GM19372 (cell line): ENCODE measurements at regions not wholly inside any gene's neighbourhood (a gene's known extent, or its start where the extent isn't known, plus 50 kb on each side); places are given as distances from the start of the nearest gene placed in this dataset.

Experiments
- ATAC-seq: cut with Tn5 transposase; IDR thresholded peaks from one replicate; pipeline ENCODE4 v1.9.1; 2021; ENCODE audit warnings: mild to moderate bottlenecking, low read depth, moderate library complexity; ENCODE audit not compliant: unreplicated experiment

DNA sequence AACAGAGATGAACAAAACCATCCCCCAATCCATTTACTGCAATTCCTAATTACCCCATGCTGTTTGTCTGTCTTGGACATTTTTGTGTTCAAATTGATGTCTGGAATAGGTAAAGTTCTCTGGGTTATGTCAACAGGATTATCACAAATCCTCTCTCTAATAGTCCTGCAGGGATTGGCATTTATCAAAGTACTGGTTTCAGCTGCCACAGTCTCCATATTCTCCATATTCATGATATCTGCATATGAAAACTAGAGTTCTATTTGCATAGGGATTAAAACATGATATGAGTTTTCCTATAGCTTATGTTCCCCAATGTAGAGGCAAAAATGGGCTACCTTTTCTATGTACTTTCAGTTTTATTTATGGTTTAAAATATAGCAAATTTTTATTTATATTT, 355.8 kb downstream of the ADRA2A start:
- ATAC-seq: no peak

DNA sequence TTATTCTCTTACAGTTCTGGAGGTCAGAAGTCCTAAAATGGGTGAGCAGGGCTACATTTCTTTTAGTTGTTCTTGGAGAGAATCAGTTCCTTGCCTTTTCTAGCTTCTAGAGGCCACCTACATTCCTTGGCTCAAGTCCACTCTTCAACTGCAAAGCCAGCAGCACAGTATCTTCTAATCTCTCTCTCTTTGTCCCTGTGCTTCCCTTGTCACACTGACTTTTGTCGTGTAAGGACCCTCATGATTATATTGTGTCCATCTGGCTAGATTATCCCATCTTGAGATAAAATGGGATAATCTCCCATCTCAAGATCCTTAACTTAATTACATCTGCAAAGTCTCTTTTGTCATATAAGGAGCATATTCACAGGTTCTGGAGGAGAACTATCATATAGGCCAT, 359.0 kb downstream of the ADRA2A start:
- no peak for ATAC-seq

DNA sequence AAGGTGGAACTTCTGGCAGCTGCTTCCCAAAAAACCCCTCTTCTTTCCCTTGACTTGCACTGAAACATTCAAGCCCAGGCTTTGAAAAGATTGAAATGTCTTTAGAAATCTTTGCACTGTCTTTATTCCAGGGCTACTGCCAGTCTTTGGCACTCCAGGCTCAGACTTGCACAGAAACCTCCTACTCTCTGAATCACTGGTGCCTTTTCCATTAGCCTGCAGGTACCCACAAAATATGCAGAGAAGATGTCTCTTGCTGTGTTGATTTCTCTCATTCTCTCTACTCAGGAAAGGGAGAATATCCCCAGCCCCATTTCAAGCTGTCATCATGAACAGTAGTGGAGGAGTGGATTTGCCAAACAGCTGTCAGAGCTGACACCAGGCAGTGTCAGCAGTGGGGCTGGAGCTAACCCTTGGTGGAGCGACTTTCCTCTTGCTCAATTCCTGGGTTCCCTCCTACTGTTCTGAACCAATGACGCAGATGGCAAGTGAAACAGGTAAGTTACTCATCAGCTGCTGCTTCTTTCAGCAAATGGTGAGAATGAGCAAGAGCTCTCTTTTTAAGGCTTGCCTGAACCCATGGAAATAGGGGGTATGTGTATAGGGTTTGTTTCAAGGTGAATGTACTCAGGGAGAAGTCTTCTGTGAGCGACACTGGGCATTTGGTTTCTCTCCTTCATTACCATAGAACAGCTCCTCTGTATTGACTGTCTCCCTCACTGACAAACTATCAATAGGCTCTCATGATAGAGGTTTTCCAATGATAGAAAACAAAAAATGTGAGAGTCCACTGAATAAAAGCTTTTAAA, 362.4 kb downstream of the ADRA2A start:
- ATAC-seq: no peak

DNA sequence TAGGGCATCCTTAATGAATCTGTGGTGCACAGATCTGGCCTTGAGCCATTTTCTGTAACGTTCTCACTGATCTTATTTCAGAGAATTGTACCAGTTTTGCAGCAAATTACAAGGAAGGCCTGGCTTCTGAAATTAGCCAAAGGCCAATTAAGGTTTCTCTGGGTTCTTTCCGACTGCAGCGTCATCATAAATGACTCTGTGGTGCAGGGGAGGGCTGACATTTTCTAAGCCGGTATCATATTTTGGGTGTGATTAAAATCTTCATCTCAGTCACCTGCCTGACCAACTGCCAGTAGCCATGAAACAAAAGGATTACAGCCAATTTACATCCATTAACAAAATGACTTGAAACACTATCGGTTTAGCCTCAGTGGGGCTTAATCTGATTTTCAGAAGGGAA, 363.7 kb downstream of the ADRA2A start:
- ATAC-seq: no peak

DNA sequence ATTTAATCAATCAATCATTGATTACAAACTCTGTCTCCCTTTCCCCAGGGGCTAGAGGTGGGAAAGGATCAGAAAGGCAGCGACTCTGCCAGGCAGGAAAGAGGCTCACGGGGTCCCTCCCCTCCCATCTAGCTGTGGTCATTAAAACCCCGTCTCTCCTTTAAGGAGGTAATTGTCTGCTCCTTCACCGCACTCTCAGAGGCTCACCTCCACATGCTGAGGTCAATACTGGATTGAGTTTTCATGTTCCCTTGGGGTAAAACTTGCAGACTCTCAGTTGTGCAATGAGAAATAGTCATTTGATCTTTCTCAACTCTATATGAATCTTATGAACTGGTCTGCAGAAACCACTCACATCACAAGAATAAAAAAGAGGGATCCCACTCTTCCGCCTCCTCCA, 368.8 kb downstream of the ADRA2A start:
- ATAC-seq: no peak

DNA sequence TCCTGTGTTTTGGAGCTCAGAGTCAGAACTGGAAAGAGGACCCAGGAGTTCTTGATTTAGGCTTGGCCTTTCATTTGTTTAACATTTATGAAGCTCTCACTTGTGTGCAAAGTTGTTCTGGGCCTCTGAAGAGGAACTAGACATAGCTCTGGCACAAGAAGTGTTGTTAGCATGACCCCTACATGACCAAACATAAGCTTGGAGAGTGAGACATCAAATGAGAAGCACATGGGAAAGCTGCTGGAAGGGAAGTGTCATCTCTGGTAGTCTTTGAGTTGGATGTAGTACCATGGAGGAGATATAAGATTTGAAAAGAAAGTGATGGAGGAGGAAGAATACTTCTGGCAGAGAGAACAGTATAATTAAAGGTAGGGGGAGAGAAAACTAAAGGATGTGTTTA, 370.1 kb downstream of the ADRA2A start:
- no peak for ATAC-seq

DNA sequence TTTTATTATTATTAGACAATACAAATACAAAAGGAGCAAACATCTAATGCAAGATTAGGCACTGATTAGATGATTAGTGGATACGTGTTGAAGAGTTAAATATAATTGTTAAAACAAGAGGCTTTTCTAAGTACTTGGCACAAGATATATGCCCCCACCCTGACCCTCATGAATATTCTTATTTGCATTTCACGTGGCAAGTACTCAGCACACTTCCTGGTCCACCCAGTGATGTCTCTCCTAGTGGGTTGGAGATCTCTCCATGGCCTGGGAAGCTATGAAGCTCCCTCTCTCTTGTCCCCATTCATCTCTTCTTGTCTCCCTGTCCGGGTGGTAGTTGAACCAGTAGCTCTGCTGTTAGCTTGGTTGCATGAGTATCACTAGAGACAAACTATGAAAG, 375.3 kb downstream of the ADRA2A start:
- no peak for ATAC-seq

DNA sequence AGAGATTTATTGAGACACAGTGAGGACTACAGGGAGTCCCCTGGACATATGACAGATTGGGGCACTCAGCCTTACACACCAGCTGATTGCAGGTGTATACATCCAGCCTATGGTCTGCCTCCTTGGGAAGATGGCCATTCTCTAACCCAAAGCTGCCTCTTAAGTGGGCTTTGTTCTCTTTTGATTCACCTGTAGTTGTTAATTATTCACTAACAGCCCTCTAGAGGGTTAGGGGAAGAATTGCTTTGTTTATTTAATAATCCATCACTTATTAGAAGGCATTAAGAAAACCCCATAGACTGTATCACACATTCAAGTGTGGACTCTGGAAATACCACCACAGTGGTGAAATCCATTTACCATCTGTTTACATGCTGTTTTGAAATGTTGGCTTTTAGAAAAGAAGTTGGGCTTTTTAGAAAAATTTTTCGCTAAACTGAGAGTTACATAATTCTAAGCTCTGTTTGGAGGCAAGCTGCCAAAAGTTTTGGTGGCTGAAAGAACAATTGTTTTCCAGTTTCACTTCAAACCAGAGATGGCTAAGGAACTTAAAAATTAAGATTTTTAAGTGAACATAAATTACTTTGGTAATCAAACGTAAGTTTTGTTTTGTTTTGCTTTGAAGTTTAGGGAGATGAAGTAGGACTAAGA, 379.1 kb downstream of the ADRA2A start:
- no peak for ATAC-seq

DNA sequence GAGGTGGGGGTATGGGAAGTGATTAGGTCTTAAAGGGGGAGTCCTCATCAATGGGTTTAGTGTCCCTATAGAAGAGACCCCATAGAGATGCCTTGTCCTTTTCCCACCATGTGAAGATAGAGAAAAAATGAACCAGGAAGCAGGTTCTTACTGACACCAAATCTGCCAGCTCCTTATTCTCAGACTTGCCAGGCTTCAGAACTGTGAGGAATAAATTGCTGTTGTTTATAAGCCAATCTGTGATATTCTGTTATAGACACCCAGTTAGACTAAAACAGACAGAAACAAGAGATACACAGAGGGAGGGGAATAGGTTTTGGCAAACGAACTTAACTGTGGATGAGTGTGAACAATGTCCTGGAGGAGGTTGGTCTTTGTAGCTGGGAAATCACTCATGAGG, 381.4 kb downstream of the ADRA2A start:
- ATAC-seq: no peak

DNA sequence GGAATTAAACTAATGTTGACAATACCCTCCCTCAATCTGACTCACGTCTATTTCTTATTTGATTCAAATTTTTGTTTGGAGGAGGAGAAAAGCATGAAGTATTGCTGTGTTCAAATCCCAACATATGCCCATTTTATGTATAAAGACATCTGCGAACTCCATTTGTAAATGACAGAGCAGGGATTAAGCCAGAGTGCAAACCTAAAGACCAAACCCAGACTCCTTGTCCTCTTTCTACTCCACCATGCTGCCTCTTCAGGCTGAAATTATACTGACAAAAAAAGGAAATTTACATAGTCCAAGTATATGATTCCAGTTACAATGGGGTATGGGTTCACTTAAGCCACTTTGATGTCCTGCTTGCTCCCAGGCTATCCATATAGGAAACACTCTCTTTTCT, 383.1 kb downstream of the ADRA2A start:
- no peak for ATAC-seq

DNA sequence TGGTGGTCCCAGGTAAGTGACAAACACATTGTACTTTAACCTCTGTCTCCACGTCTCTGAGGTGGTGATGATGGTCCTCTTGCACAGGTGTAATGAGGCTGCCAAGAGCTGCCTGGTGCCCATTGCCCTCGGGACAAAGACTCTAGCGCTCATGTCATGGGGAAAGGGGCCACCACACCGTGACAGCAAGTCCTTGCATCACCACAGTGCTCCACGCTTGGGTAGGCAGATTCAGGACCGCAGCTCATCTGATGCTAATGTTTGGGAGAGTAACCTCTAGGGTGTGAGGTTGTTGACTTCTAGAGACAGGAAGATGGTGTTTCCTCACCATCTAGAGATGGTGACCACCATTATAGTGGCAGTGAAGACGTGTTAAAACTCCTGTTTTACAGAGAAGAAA, 395.6 kb downstream of the ADRA2A start:
- no peak for ATAC-seq

DNA sequence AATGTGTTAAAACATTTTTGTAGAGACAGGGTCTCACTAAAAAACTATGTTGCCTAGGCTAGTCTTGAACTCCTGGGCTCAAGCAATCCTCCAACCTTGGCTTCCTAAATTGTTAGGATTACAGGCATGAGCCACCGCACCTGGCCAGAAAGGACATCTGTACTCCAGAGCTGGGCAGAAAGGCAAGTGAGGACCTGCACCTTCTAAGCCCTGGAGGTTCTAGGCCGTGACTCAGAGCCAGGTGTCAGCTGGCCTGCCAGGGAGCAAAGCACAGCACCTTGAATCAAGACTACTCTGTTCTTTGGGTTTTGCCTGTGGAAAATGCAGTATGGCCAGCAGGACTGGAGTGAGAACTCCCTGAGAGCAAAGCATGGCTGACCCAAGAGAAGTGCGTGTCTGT, 396.5 kb downstream of the ADRA2A start:
- ATAC-seq: no peak

DNA sequence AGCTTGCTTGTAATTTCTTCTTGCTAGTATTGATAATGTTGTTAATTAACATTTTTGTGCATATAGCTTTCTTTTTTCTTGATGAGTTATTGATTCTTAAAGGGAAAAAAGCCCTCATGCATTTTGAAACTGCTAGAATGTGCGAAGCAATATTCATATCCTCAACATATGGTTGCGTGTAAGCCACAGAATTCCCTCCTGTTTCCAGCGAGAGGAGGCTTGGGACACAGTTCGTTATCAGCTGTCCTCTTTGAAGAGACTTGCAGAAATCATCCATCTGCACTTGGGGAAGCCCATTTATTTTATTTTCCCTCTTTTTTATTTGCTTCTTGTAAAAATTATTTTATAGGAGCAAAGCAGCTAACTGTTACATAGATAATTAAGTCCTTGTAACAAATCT, 398.0 kb downstream of the ADRA2A start:
- no peak for ATAC-seq

DNA sequence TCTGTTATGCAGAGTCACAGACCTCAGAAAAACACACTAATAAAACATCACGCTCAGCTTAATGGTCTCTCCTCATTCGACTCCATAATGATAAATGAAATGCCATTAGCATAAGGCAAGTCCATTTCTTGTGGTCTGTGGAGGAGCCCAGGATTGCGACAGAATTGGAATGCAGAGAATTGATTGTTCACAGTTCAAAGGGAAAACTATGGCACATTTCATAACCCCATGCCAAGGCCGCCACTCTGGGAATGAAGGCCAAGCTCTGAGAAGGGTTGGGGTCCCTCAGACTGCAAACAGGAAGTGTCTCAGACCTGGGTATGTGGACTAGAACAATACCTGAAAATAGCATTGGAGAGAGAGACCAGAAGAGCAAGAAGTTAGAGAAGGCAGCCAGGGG, 398.9 kb downstream of the ADRA2A start:
- ATAC-seq: no peak

DNA sequence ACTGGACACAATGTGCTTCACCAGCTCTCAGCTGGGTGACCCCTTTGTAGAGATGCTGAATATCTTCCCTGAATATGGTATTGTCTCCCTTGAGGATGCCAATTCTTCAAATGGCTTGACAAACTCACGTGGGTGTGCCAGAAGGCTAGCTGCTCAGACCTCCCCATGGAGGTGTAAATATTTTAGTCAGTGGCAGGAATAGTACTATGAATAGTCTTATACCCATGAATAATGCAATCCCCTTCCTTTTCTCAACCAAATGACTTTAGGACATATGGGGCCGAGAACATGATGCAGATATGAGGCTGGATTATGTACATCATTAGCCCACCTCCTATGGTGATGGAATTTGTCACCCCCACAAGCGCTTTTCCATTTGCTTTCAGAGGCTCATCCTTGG, 401.8 kb downstream of the ADRA2A start:
- no peak for ATAC-seq

DNA sequence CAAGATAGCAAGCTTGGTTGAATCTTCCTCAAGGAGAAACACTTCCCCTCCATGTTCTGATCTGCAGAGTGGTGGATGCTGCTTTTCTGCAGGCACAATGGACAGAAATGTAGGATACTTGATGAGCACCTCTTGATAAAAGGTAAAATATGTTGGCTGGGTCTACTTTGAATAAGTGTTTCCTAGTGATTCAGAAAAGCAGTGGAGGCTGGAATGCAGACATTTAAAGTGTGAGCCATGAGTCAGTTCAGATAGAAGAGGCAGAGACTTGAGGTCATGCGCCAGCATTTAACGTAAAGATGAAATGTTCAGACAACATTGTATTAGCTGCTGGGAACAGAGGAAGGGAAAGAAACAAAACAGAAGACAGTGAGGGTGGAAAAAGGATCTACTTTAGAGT, 403.1 kb downstream of the ADRA2A start:
- no peak for ATAC-seq

DNA sequence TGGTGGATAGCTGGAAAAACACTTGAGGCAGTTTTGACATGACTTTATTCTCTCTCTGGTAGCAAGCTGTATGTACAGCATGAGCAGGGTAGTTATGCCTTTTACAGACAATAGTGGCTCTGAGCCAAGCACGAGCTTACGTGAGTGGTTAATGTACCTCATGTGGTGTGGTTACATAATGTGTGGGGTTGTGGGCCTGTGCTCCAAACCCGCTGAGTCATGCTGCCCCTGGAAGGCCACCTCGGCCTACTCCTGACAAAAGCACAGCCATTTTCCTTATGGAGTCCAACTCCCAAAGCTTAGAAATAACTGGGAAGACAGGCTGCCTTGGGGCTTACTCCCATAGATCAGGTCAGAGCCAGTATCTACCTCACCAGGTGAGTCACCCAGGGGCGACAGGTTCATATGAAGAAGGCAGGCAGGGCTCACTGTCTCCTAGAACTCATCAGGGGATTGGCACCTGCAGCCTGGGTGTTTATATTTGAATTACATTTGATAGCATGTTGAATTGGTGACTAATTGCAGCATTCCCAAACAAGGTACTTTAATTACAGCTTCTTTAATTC, 404.5 kb downstream of the ADRA2A start:
- no peak for ATAC-seq

DNA sequence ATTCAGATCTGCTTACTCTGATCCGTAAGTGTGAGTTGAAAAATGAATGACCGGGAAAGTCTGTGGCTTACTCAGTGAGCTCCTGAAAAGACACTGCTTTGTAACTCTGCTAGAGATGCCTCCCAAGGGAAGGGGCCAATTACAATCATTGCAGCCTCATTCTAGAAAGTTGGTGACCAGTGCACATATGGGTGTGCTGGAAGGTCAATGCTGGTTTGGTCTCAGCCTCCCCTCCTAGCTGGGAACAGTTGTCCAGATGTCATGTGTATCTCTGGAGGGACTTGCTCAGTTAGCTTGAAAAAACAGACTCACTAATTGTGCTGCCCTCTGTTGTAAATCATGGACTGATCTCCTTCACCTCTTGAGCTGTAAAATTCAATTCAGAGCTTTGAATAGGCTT, 405.0 kb downstream of the ADRA2A start:
- no peak for ATAC-seq

DNA sequence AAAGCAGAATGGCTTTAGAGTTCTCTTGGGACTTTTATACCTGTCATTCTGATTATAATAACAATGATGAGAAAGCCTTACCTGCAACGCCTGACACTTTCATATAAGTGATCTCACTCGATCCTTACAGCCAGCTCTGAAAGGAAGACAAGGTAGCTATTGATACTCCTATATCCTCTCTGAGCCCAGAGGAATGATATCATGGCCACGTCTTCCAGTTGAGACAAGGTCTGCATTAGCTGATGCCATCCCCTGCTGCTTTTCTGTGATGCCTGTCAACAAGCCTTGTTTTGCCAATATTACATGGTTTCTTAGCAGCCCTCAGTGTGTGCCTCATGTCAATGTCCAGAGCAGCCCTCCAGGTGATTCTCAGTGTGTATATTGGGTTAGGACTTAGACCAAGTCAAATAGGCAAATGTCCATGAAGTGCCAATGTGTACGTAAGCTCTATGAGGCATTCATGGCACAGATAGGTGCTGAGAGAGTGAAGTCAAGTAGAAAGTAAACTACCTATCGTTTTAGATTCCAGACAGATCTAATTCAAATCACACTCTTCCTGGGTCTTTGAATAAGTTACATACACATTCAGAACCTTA, 405.9 kb downstream of the ADRA2A start:
- ATAC-seq: no peak

DNA sequence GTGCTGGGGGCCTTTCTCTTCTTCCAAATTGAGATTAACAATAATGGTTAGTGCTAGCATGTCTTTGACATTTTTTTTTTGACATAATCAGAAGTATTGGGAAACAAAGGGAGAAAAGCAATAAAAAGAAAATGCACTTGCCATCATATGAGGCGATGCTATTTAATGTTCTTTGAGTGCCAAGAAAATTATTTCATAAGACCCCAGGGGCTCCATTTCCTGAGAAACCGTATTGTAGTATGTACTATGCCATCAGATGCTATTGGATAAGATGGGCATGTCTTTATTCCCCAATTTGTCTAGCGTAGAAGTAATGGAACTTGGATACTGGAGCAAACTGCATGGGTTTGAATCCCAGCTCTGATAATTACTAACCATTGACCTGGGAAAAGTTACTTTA, 408.9 kb downstream of the ADRA2A start:
- no peak for ATAC-seq

DNA sequence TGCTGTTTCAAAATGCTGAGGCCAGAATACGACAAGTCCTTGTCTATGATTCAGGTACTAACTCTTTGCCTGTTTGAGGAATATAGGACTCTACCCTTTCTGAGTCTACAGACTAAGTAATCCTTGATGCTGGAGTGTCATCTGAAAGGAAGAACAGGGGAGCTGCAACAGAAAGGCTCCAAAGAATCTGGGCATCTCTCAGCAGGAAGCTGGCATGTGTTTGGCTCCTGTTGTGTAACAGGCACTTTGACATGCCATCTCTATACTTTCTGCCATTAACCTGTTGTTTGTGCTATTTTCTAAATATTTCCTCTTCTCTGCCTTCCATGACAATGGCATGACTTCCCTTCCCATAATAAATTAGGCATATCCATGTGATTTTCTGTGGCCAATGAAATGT, 409.5 kb downstream of the ADRA2A start:
- no peak for ATAC-seq

DNA sequence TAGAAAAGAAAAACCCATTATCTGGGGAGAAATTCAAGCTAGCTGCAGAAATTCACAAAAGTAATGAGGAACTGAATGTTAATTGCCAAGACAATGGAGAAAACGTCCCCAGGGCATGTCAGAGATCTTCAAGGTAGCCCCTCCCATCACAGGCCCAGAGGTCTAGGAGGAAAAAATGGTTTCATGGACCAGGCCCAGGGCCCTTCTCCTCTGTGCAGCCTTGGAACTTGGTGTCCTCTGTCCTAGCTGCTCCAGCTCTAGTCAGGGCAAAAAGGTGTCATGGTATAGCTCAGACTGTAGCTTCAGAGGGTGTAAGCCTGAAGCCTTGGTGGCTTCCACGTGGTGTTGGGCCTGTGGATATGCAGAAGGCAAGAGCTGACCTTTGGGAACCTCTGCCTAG, 411.8 kb downstream of the ADRA2A start:
- no peak for ATAC-seq
